ENCODE measurements at regions not wholly inside any gene's neighbourhood (a gene's known extent, or its start where the extent isn't known, plus 50 kb on each side); places are given as distances from the start of the nearest gene placed in this dataset.

DNA sequence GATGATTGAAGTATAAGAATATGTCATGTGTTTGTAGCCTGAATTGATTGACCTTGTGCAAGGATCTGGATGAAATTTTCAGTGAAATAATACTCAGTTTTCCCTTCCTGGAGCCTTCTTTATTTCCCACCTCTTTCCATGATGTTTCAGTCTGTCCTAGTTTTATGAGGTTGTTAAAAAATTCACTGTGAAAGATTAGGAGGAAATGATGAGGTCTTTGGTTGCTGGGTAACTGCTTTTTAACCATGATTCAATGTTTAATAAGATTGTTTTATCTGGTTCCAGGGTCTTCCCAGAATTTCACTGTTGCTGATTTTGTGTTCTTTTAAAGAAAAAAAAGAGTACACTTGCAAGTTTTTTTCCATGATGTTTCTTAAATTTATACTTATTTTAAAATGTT, 221.5 kb downstream of the MBL2 start:
- TF ChIP-seq ZNF274 (IDR thresholded peaks at IDR 0.05; ENCODE audit: low read depth, low read length) (no peak), EZH2phosphoT487 (IDR thresholded peaks at IDR 0.05; ENCODE audit: borderline replicate concordance) (no peak), CTCF (IDR thresholded peaks at IDR 0.05 in 2 of 3, conservative IDR thresholded peaks at IDR 0.05 in 1 of 3; ENCODE audit: borderline replicate concordance in 1 of 3, insufficient read depth in 1 of 3, low read depth in 2 of 3, low read length in 2 of 3) (no peak), EZH2 (IDR thresholded peaks at IDR 0.05) (no peak), POLR2A (IDR thresholded peaks at IDR 0.05; ENCODE audit: borderline replicate concordance, extremely low read depth, insufficient read depth, insufficient read length) (no peak), ELF1 (IDR thresholded peaks at IDR 0.05; ENCODE audit: borderline replicate concordance, low read depth) (no peak), YY1 (IDR thresholded peaks at IDR 0.05; ENCODE audit: extremely low read depth, insufficient replicate concordance, low read depth, low read length) (no peak), SP1 (IDR thresholded peaks at IDR 0.05; ENCODE audit: low read depth) (no peak), MAX (IDR thresholded peaks at IDR 0.05) (no peak), EGR1 (IDR thresholded peaks at IDR 0.05; ENCODE audit: low read depth) (no peak), ATF3 (IDR thresholded peaks at IDR 0.05) (no peak)
- TF ChIP-seq, protein P1, sequence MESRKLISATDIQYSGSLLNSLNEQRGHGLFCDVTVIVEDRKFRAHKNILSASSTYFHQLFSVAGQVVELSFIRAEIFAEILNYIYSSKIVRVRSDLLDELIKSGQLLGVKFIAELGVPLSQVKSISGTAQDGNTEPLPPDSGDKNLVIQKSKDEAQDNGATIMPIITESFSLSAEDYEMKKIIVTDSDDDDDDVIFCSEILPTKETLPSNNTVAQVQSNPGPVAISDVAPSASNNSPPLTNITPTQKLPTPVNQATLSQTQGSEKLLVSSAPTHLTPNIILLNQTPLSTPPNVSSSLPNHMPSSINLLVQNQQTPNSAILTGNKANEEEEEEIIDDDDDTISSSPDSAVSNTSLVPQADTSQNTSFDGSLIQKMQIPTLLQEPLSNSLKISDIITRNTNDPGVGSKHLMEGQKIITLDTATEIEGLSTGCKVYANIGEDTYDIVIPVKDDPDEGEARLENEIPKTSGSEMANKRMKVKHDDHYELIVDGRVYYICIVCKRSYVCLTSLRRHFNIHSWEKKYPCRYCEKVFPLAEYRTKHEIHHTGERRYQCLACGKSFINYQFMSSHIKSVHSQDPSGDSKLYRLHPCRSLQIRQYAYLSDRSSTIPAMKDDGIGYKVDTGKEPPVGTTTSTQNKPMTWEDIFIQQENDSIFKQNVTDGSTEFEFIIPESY (IDR thresholded peaks at IDR 0.05; ENCODE audit: extremely low read depth, insufficient replicate concordance, low read length) = no peak

All from HCT116 (cell line).